RWPE2 (cell line): ENCODE measurements at regions not wholly inside any gene's neighbourhood (a gene's known extent, or its start where the extent isn't known, plus 50 kb on each side); places are given as distances from the start of the nearest gene placed in this dataset.

Experiments used
- ATAC-seq: fragments of 200-7000 bp; cut with Tn5 transposase; 3 replicates; pipeline ENCODE4 v1.9.1; 2021; ENCODE audit warnings: low read depth
- DNase-seq: peaks from one replicate; pipeline ENCODE4 v3.0.0-alpha.2; 2020; ENCODE audit warnings: low spot score
- H3K27ac ChIP-seq: fragments of 450-650 bp; 2 replicates; pipeline ENCODE4 v1.5.1; 2017; ENCODE audit warnings: mild to moderate bottlenecking; ENCODE audit not compliant: poor library complexity, severe bottlenecking
- H3K27me3 ChIP-seq: fragments of 250-450 bp; sonication (Bioruptor Pico); 2 replicates; pipeline ENCODE4 v1.5.1; 2021; ENCODE audit warnings: mild to moderate bottlenecking, moderate library complexity; ENCODE audit not compliant: insufficient read depth, poor library complexity, severe bottlenecking
- H3K36me3 ChIP-seq: fragments of 250-450 bp; sonication (Bioruptor Pico); 2 replicates; pipeline ENCODE4 v1.5.1; 2020; ENCODE audit warnings: low read depth, mild to moderate bottlenecking, moderate library complexity
- H3K4me1 ChIP-seq: fragments of 250-450 bp; sonication (Bioruptor Pico); 2 replicates; pipeline ENCODE4 v1.5.1; 2021; ENCODE audit warnings: mild to moderate bottlenecking, moderate library complexity; ENCODE audit not compliant: insufficient read depth, poor library complexity, severe bottlenecking
- H3K4me3 ChIP-seq: fragments of 250-450 bp; sonication (Bioruptor Pico); 2 replicates; pipeline ENCODE4 v1.5.1; 2021; ENCODE audit warnings: mild to moderate bottlenecking, moderate library complexity; ENCODE audit not compliant: severe bottlenecking
- H3K9me3 ChIP-seq: fragments of 250-450 bp; sonication (Bioruptor Pico); 2 replicates; pipeline ENCODE4 v1.5.1; 2021; ENCODE audit warnings: mild to moderate bottlenecking, moderate library complexity; ENCODE audit not compliant: severe bottlenecking
- CTCF ChIP-seq: fragments of 450-650 bp; IDR thresholded peaks from one replicate; pipeline ENCODE4 v1.5.1; 2017; ENCODE audit warnings: mild to moderate bottlenecking, moderate library complexity; ENCODE audit not compliant: poor library complexity, severe bottlenecking

- ATAC-seq: no peak
- H3K4me1 ChIP-seq: no peaks in the 10 kb centered on the region
- no peak for DNase-seq
- no peak overlapping the region for H3K4me3 ChIP-seq
- no peaks in the 10 kb centered on the region for H3K36me3 ChIP-seq
- TF ChIP-seq CTCF: no peak
- no peaks in the 10 kb centered on the region for H3K9me3 ChIP-seq
- H3K27me3 ChIP-seq: no peaks in the 10 kb centered on the region
- H3K27ac ChIP-seq: no peak overlapping the region
These were observed 2719.4 kb downstream of the PCDH9 start for GRCh38 chr13:64510747-64511146.

GRCh38 chr13:64506246-64506645 lies 2723.9 kb downstream of the PCDH9 start:
- Histone ChIP-seq H3K36me3 (no peaks in the 10 kb centered on the region), H3K9me3 (no peaks in the 10 kb centered on the region), H3K27ac (no peak overlapping the region), H3K27me3 (no peaks in the 10 kb centered on the region), H3K4me3 (no peak overlapping the region), H3K4me1 (no peaks in the 10 kb centered on the region)
- DNase-seq: no peak
- no peak for ATAC-seq
- TF ChIP-seq CTCF: no peak

- no peaks in the 10 kb centered on the region for H3K36me3 ChIP-seq
- H3K4me3 ChIP-seq: no peak overlapping the region
- no peaks in the 10 kb centered on the region for H3K27me3 ChIP-seq
- no peak overlapping the region for H3K27ac ChIP-seq
- H3K9me3 ChIP-seq: no peaks in the 10 kb centered on the region
- DNase-seq (no peak), ATAC-seq (peak; percentile 71)
- no peaks in the 10 kb centered on the region for H3K4me1 ChIP-seq
- no peak for TF ChIP-seq CTCF
These were observed 2724.7 kb downstream of the PCDH9 start for GRCh38 chr13:64505336-64505910.

- no peak overlapping the region for H3K27ac ChIP-seq
- no peaks in the 10 kb centered on the region for H3K9me3 ChIP-seq
- TF ChIP-seq CTCF: no peak
- no peaks in the 10 kb centered on the region for H3K27me3 ChIP-seq
- no peak overlapping the region for H3K4me3 ChIP-seq
- no peaks in the 10 kb centered on the region for H3K36me3 ChIP-seq
- no peak for ATAC-seq
- no peak for DNase-seq
- H3K4me1 ChIP-seq: no peaks in the 10 kb centered on the region
These were observed 2741.4 kb downstream of the PCDH9 start for GRCh38 chr13:64488731-64489130.

- H3K27me3 ChIP-seq: no peaks in the 10 kb centered on the region
These were observed 2747.8 kb downstream of the PCDH9 start for GRCh38 chr13:64482373-64482772.

More at GRCh38 chr13:64482373-64482772, 2747.8 kb downstream of the PCDH9 start:
- H3K4me1 ChIP-seq: no peaks in the 10 kb centered on the region
- DNase-seq (no peak), ATAC-seq (no peak)
- no peak overlapping the region for H3K27ac ChIP-seq
- no peaks in the 10 kb centered on the region for H3K9me3 ChIP-seq
- no peak overlapping the region for H3K4me3 ChIP-seq
- H3K36me3 ChIP-seq: no peaks in the 10 kb centered on the region
- TF ChIP-seq CTCF: no peak
